ENCODE measurements at regions not wholly inside any gene's neighbourhood (a gene's known extent, or its start where the extent isn't known, plus 50 kb on each side); places are given as distances from the start of the nearest gene placed in this dataset.

GRCh38 chr2:18349421-18349820 lies 211.0 kb downstream of the RDH14 start:
- no peaks in the 10 kb centered on the region for H3K79me2 ChIP-seq (ENCODE audit: control insufficient read depth, insufficient read depth, low read length)
- peak; percentile 5 for FAIRE-seq
- no peak overlapping the region for H3K4me3 ChIP-seq (ENCODE audit: control insufficient read depth in 2 of 3, extremely low read depth in 1 of 3, insufficient read depth in 2 of 3, low read depth in 1 of 3, low read length in 3 of 3)
- no peaks in the 10 kb centered on the region for H3K9me3 ChIP-seq (ENCODE audit: control insufficient read depth, low read depth, low read length)
- H2AFZ ChIP-seq (ENCODE audit: control insufficient read depth, low read length), result no peak overlapping the region
- no peaks in the 10 kb centered on the region for H3K9me1 ChIP-seq (ENCODE audit: control insufficient read depth, extremely low read depth, insufficient read depth, low read length)
- H3K4me1 ChIP-seq (ENCODE audit: control insufficient read depth, extremely low read depth, insufficient read depth, low read length), result no peaks in the 10 kb centered on the region
- no peak overlapping the region for H3K27ac ChIP-seq (ENCODE audit: control insufficient read depth, insufficient read depth, low read length)
- H3K9ac ChIP-seq (ENCODE audit: control insufficient read depth, extremely low read depth, insufficient read depth, low read length), result no peak overlapping the region
- no peaks in the 10 kb centered on the region for H3K36me3 ChIP-seq (ENCODE audit: control insufficient read depth in 2 of 2, extremely low read depth in 1 of 2, insufficient read depth in 2 of 2, low read length in 2 of 2)
- no peak for DNase-seq (ENCODE audit: low read depth, low spot score)
- no peaks in the 10 kb centered on the region for H4K20me1 ChIP-seq (ENCODE audit: control insufficient read depth, extremely low read depth, insufficient read depth, low read length)
- no peaks in the 10 kb centered on the region for H3K27me3 ChIP-seq (ENCODE audit: control insufficient read depth, extremely low read depth, insufficient read depth, low read length)
- no peak overlapping the region for H3K4me2 ChIP-seq (ENCODE audit: control insufficient read depth, extremely low read depth, insufficient read depth, low read depth, low read length)
- dilution Hi-C loops (cut with MboI; ENCODE audit: extremely low pct_ligation_motif_present, low sequenced_read_pairs), result no loop called here
- TF ChIP-seq EZH2 (IDR thresholded peaks at IDR 0.05; ENCODE audit: low read length), result no peak
- TF ChIP-seq, protein P1, sequence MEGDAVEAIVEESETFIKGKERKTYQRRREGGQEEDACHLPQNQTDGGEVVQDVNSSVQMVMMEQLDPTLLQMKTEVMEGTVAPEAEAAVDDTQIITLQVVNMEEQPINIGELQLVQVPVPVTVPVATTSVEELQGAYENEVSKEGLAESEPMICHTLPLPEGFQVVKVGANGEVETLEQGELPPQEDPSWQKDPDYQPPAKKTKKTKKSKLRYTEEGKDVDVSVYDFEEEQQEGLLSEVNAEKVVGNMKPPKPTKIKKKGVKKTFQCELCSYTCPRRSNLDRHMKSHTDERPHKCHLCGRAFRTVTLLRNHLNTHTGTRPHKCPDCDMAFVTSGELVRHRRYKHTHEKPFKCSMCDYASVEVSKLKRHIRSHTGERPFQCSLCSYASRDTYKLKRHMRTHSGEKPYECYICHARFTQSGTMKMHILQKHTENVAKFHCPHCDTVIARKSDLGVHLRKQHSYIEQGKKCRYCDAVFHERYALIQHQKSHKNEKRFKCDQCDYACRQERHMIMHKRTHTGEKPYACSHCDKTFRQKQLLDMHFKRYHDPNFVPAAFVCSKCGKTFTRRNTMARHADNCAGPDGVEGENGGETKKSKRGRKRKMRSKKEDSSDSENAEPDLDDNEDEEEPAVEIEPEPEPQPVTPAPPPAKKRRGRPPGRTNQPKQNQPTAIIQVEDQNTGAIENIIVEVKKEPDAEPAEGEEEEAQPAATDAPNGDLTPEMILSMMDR (optimal IDR thresholded peaks at IDR 0.05 in 1 of 3, IDR thresholded peaks at IDR 0.05 in 1 of 3, conservative IDR thresholded peaks at IDR 0.05 in 1 of 3; ENCODE audit: extremely low read depth in 1 of 3, insufficient read depth in 2 of 3, low read length in 3 of 3), result no peak

GRCh38 chr2:18346874-18347273 lies 213.6 kb downstream of the RDH14 start:
- DNase-seq (ENCODE audit: low read depth, low spot score) (no peak), FAIRE-seq (no peak)
- H3K9me3 ChIP-seq (ENCODE audit: control insufficient read depth, low read depth, low read length), result no peaks in the 10 kb centered on the region
- no peak overlapping the region for H3K4me3 ChIP-seq (ENCODE audit: control insufficient read depth in 2 of 3, extremely low read depth in 1 of 3, insufficient read depth in 2 of 3, low read depth in 1 of 3, low read length in 3 of 3)
- no peaks in the 10 kb centered on the region for H3K4me1 ChIP-seq (ENCODE audit: control insufficient read depth, extremely low read depth, insufficient read depth, low read length)
- H4K20me1 ChIP-seq (ENCODE audit: control insufficient read depth, extremely low read depth, insufficient read depth, low read length), result no peaks in the 10 kb centered on the region
- H3K27me3 ChIP-seq (ENCODE audit: control insufficient read depth, extremely low read depth, insufficient read depth, low read length), result no peaks in the 10 kb centered on the region
- H3K9me1 ChIP-seq (ENCODE audit: control insufficient read depth, extremely low read depth, insufficient read depth, low read length), result no peaks in the 10 kb centered on the region
- H3K36me3 ChIP-seq (ENCODE audit: control insufficient read depth in 2 of 2, extremely low read depth in 1 of 2, insufficient read depth in 2 of 2, low read length in 2 of 2), result no peaks in the 10 kb centered on the region
- dilution Hi-C loops (cut with MboI; ENCODE audit: extremely low pct_ligation_motif_present, low sequenced_read_pairs), result no loop called here
- TF ChIP-seq, protein P1 (optimal IDR thresholded peaks at IDR 0.05 in 1 of 3, IDR thresholded peaks at IDR 0.05 in 1 of 3, conservative IDR thresholded peaks at IDR 0.05 in 1 of 3; ENCODE audit: extremely low read depth in 1 of 3, insufficient read depth in 2 of 3, low read length in 3 of 3), result no peak
- TF ChIP-seq EZH2 (IDR thresholded peaks at IDR 0.05; ENCODE audit: low read length), result no peak
- no peak overlapping the region for H3K27ac ChIP-seq (ENCODE audit: control insufficient read depth, insufficient read depth, low read length)
- H3K4me2 ChIP-seq (ENCODE audit: control insufficient read depth, extremely low read depth, insufficient read depth, low read depth, low read length), result no peak overlapping the region
- no peaks in the 10 kb centered on the region for H3K79me2 ChIP-seq (ENCODE audit: control insufficient read depth, insufficient read depth, low read length)
- no peak overlapping the region for H2AFZ ChIP-seq (ENCODE audit: control insufficient read depth, low read length)
- H3K9ac ChIP-seq (ENCODE audit: control insufficient read depth, extremely low read depth, insufficient read depth, low read length), result no peak overlapping the region

All from keratinocyte (primary cell).